ENCODE measurements at regions not wholly inside any gene's neighbourhood (a gene's known extent, or its start where the extent isn't known, plus 50 kb on each side); places are given as distances from the start of the nearest gene placed in this dataset.

- intact Hi-C loops (cut with DNase I), result no loop called here
- no peak for DNase-seq (ENCODE audit: low spot score)
Observed at GRCh38 chr18:73824671-73825070, 323.0 kb downstream of the FBXO15 start.

GRCh38 chr18:73812423-73812822, 335.2 kb downstream of the FBXO15 start:
- intact Hi-C loops (cut with DNase I), result no loop called here
- DNase-seq (ENCODE audit: low spot score), result no peak

- intact Hi-C loops (cut with DNase I), result no loop called here
- DNase-seq (ENCODE audit: low spot score), result no peak
Observed at GRCh38 chr18:73807551-73808192, 340.0 kb downstream of the FBXO15 start.

GRCh38 chr18:73805991-73806390, 341.6 kb downstream of the FBXO15 start:
- intact Hi-C loops (cut with DNase I), result no loop called here
- no peak for DNase-seq (ENCODE audit: low spot score)

- no peak for DNase-seq (ENCODE audit: low spot score)
- intact Hi-C loops (cut with DNase I), result no loop called here
Observed at GRCh38 chr18:73797419-73797818, 350.2 kb downstream of the FBXO15 start.

- no peak for DNase-seq (ENCODE audit: low spot score)
- intact Hi-C loops (cut with DNase I), result no loop called here
Observed at GRCh38 chr18:73793386-73793785, 354.2 kb downstream of the FBXO15 start.

- intact Hi-C loops (cut with DNase I), result no loop called here
- no peak for DNase-seq (ENCODE audit: low spot score)
Observed at GRCh38 chr18:73791081-73791480, 356.6 kb downstream of the FBXO15 start.

- intact Hi-C loops (cut with DNase I), result no loop called here
- no peak for DNase-seq (ENCODE audit: low spot score)
Observed at GRCh38 chr18:73790587-73790986, 357.0 kb downstream of the FBXO15 start.

- intact Hi-C loops (cut with DNase I), result no loop called here
- no peak for DNase-seq (ENCODE audit: low spot score)
Observed at GRCh38 chr18:73787316-73787715, 360.3 kb downstream of the FBXO15 start.

GRCh38 chr18:73785300-73785699, 362.3 kb downstream of the FBXO15 start:
- intact Hi-C loops (cut with DNase I), result no loop called here
- no peak for DNase-seq (ENCODE audit: low spot score)

GRCh38 chr18:73784853-73785252, 362.8 kb downstream of the FBXO15 start:
- DNase-seq (ENCODE audit: low spot score), result no peak
- intact Hi-C loops (cut with DNase I), result no loop called here

- intact Hi-C loops (cut with DNase I), result no loop called here
- no peak for DNase-seq (ENCODE audit: low spot score)
Observed at GRCh38 chr18:73782405-73782804, 365.2 kb downstream of the FBXO15 start.

GRCh38 chr18:73780218-73780617, 367.4 kb downstream of the FBXO15 start:
- intact Hi-C loops (cut with DNase I), result no loop called here
- no peak for DNase-seq (ENCODE audit: low spot score)

GRCh38 chr18:73778032-73778359, 369.6 kb downstream of the FBXO15 start:
- DNase-seq (ENCODE audit: low spot score), result no peak
- intact Hi-C loops (cut with DNase I), result no loop called here

- intact Hi-C loops (cut with DNase I), result no loop called here
- DNase-seq (ENCODE audit: low spot score), result no peak
Observed at GRCh38 chr18:73777356-73778031, 370.1 kb downstream of the FBXO15 start.

GRCh38 chr18:73774811-73775509, 372.7 kb downstream of the FBXO15 start:
- intact Hi-C loops (cut with DNase I), result no loop called here
- no peak for DNase-seq (ENCODE audit: low spot score)

- no peak for DNase-seq (ENCODE audit: low spot score)
- intact Hi-C loops (cut with DNase I), result no loop called here
Observed at GRCh38 chr18:73768043-73768442, 379.6 kb downstream of the FBXO15 start.

- no peak for DNase-seq (ENCODE audit: low spot score)
Observed at GRCh38 chr18:73766910-73767515, 380.6 kb downstream of the FBXO15 start.

GRCh38 chr18:73758446-73758845, 389.2 kb downstream of the FBXO15 start:
- intact Hi-C loops (cut with DNase I), result no loop called here
- DNase-seq (ENCODE audit: low spot score), result no peak

More at GRCh38 chr18:73766910-73767515, 380.6 kb downstream of the FBXO15 start:
- intact Hi-C loops (cut with DNase I), result no loop called here

- DNase-seq (ENCODE audit: low spot score), result no peak
- intact Hi-C loops (cut with DNase I), result no loop called here
Observed at GRCh38 chr18:73756256-73757091, 391.2 kb downstream of the FBXO15 start.
